Naive thymus-derived CD4-positive, alpha-beta T cell (primary cell): ENCODE measurements at regions not wholly inside any gene's neighbourhood (a gene's known extent, or its start where the extent isn't known, plus 50 kb on each side); places are given as distances from the start of the nearest gene placed in this dataset.

Source experiments
- ATAC-seq: fragments of 150-1000 bp; cut with Tn5 transposase; 2 replicates; pipeline ENCODE4 v1.10.0; 2021; ENCODE audit warnings: mild to moderate bottlenecking, moderate library complexity
- CTCF ChIA-PET: fragments of 350-600 bp; sonication (Branson Sonifier 250); formaldehyde crosslinking; loops from one replicate; lab custom pipeline; 2021; ENCODE audit warnings: antibody characterized with exemption; lab: Charles Lee
- POLR2A ChIA-PET: fragments of 350-600 bp; sonication (Branson Sonifier 250); formaldehyde crosslinking; loops from one replicate; lab custom pipeline; 2021; ENCODE audit warnings: antibody characterized with exemption, inconsistent platforms; lab: Charles Lee
- DNase-seq, 9 donors: peaks; one replicate each; pipeline versions ENCODE4 v3.0.0 to v3.0.0-alpha.2; 2020 to 2022; ENCODE audit warnings: mixed read lengths in 1 of 9
- H3K27ac ChIP-seq: one replicate; pipeline ENCODE4 v1.7.0; 2013; ENCODE audit warnings: mild to moderate bottlenecking, low read depth, low read length, moderate library complexity
- H3K27me3 ChIP-seq, 2 donors: one replicate each; pipeline ENCODE4 v1.7.0; 2013; ENCODE audit warnings: low read length in 2 of 2, mild to moderate bottlenecking in 2 of 2, moderate library complexity in 2 of 2; ENCODE audit not compliant: control insufficient read depth in 2 of 2, insufficient read depth in 2 of 2
- H3K36me3 ChIP-seq, 3 experiments: 1 replicate in 2 of 3; 2 replicates in 1 of 3; pipeline ENCODE4 v1.7.0; 2013; ENCODE audit warnings: low read length in 3 of 3, mild to moderate bottlenecking in 3 of 3, moderate library complexity in 1 of 3; ENCODE audit not compliant: insufficient read depth in 3 of 3, control insufficient read depth in 2 of 3
- H3K4me1 ChIP-seq, 2 donors: one replicate each; pipeline ENCODE4 v1.7.0; 2013; ENCODE audit warnings: low read length in 2 of 2, mild to moderate bottlenecking in 2 of 2, moderate library complexity in 1 of 2; ENCODE audit not compliant: control insufficient read depth in 2 of 2, insufficient read depth in 2 of 2
- H3K4me3 ChIP-seq: 2 replicates; pipeline ENCODE4 v1.7.0; 2013; ENCODE audit warnings: mild to moderate bottlenecking, low read length
- H3K9me3 ChIP-seq, 3 experiments: 1 replicate in 2 of 3; 2 replicates in 1 of 3; pipeline ENCODE4 v1.7.0; 2013; ENCODE audit warnings: low read length in 3 of 3; ENCODE audit not compliant: control insufficient read depth in 2 of 3
- H3K27ac Mint-ChIP-seq, 9 donors: one replicate each; pipeline ENCODE4 v1.8.0; 2020 to 2022; ENCODE audit warnings: mixed read lengths in 9 of 9, mild to moderate bottlenecking in 8 of 9, moderate library complexity in 5 of 9, inconsistent platforms in 2 of 9
- H3K27me3 Mint-ChIP-seq, 5 donors: one replicate each; pipeline ENCODE4 v1.8.0; 2021 to 2022; ENCODE audit warnings: mixed read lengths in 5 of 5, mild to moderate bottlenecking in 1 of 5
- H3K36me3 Mint-ChIP-seq, 5 donors: one replicate each; pipeline ENCODE4 v1.8.0; 2020 to 2022; ENCODE audit warnings: mixed read lengths in 5 of 5, mild to moderate bottlenecking in 3 of 5, inconsistent platforms in 1 of 5
- H3K4me1 Mint-ChIP-seq, 7 donors: one replicate each; pipeline ENCODE4 v1.8.0; 2020 to 2022; ENCODE audit warnings: mixed read lengths in 7 of 7, mild to moderate bottlenecking in 3 of 7, inconsistent platforms in 1 of 7
- H3K4me3 Mint-ChIP-seq, 10 donors: one replicate each; pipeline ENCODE4 v1.8.0; 2020 to 2022; ENCODE audit warnings: mild to moderate bottlenecking in 10 of 10, mixed read lengths in 10 of 10, moderate library complexity in 6 of 10, inconsistent platforms in 2 of 10
- H3K9me3 Mint-ChIP-seq, 11 donors: one replicate each; pipeline ENCODE4 v1.8.0; 2020 to 2022; ENCODE audit warnings: mixed read lengths in 11 of 11, mild to moderate bottlenecking in 4 of 11, inconsistent platforms in 1 of 11, moderate library complexity in 1 of 11
- intact Hi-C, 2 donors: fragments of 100-400 bp; cut with micrococcal nuclease; formaldehyde crosslinking; loops; one replicate each; pipeline ENCODE4 v1.15.1; 2023

DNA sequence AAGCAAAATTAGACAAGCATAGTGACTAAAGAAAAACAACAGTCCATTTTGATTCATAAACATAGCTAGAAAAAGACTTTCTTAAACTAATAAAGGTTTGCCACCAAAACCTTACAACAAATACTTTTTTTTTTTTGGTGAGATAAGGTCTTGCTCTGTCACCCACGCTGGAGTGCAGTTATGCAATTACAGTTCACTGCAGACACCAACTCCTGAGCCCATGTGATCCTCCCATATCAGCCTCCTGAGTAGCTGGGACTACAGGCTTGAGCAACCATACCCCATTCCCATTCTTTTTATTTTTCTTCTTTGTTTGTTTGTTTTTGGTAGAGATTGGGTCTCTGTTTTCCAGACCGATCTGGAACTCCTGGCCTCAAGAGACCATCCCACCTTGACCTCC lies 247.2 kb upstream of the ADGRL3 start:
- H3K4me3 ChIP-seq: no peak overlapping the region
- no peaks in the 10 kb centered on the region for H3K4me1 ChIP-seq
- H3K4me3 Mint-ChIP-seq: no peak overlapping the region
- DNase-seq (no peak), ATAC-seq (no peak)
- H3K9me3 ChIP-seq: no peaks in the 10 kb centered on the region
- H3K27ac Mint-ChIP-seq: no peak overlapping the region
- intact Hi-C loops: no loop called here
- H3K27ac ChIP-seq: no peak overlapping the region
- H3K36me3 ChIP-seq: no peaks in the 10 kb centered on the region
- POLR2A ChIA-PET: no interaction called here
- H3K4me1 Mint-ChIP-seq: no peaks in the 10 kb centered on the region
- H3K27me3 ChIP-seq: no peaks in the 10 kb centered on the region
- CTCF ChIA-PET: no interaction called here
- peaks cover 0 to 3% (median 0%) of the 10 kb centered on the region in 5 donors for H3K36me3 Mint-ChIP-seq
- no peaks in the 10 kb centered on the region for H3K27me3 Mint-ChIP-seq
- peaks cover 0 to 19% (median 6%) of the 10 kb centered on the region in 11 donors for H3K9me3 Mint-ChIP-seq

GRCh38 chr4:60953826-60954225 lies 246.3 kb upstream of the ADGRL3 start:
- Mint-ChIP-seq H3K9me3 (peaks cover 0 to 19% (median 6%) of the 10 kb centered on the region in 11 donors), H3K36me3 (peaks cover 0 to 3% (median 0%) of the 10 kb centered on the region in 5 donors), H3K4me1 (no peaks in the 10 kb centered on the region), H3K4me3 (no peak overlapping the region), H3K27me3 (no peaks in the 10 kb centered on the region), H3K27ac (no peak overlapping the region)
- CTCF ChIA-PET: no interaction called here
- H3K4me3 ChIP-seq: no peak overlapping the region
- ATAC-seq (no peak), DNase-seq (no peak)
- no peaks in the 10 kb centered on the region for H3K27me3 ChIP-seq
- POLR2A ChIA-PET: no interaction called here
- no peaks in the 10 kb centered on the region for H3K36me3 ChIP-seq
- intact Hi-C loops: no loop called here
- no peak overlapping the region for H3K27ac ChIP-seq
- no peaks in the 10 kb centered on the region for H3K9me3 ChIP-seq
- no peaks in the 10 kb centered on the region for H3K4me1 ChIP-seq

- Mint-ChIP-seq H3K4me3 (no peak overlapping the region), H3K27ac (no peak overlapping the region), H3K9me3 (peaks cover 0 to 14% (median 6%) of the 10 kb centered on the region in 11 donors), H3K27me3 (no peaks in the 10 kb centered on the region), H3K4me1 (no peaks in the 10 kb centered on the region), H3K36me3 (no peaks in the 10 kb centered on the region)
- H3K27me3 ChIP-seq: no peaks in the 10 kb centered on the region
- H3K4me1 ChIP-seq: no peaks in the 10 kb centered on the region
- ATAC-seq (no peak), DNase-seq (no peak)
- POLR2A ChIA-PET: no interaction called here
- intact Hi-C loops: no loop called here
- CTCF ChIA-PET: no interaction called here
- no peaks in the 10 kb centered on the region for H3K9me3 ChIP-seq
- no peak overlapping the region for H3K4me3 ChIP-seq
- no peaks in the 10 kb centered on the region for H3K36me3 ChIP-seq
- H3K27ac ChIP-seq: no peak overlapping the region
Observed at GRCh38 chr4:60962286-60962685, 237.8 kb upstream of the ADGRL3 start.

GRCh38 chr4:60981534-60981933 lies 218.6 kb upstream of the ADGRL3 start:
- H3K27me3 ChIP-seq: no peaks in the 10 kb centered on the region
- no peak overlapping the region for H3K4me3 Mint-ChIP-seq
- no peak overlapping the region for H3K27ac ChIP-seq
- H3K9me3 ChIP-seq: peaks cover 0 to 6% (median 0%) of the 10 kb centered on the region in 3 experiments
- intact Hi-C loops: no loop called here
- H3K4me3 ChIP-seq: no peak overlapping the region
- H3K9me3 Mint-ChIP-seq: peaks cover 0 to 23% (median 7%) of the 10 kb centered on the region in 11 donors
- ChIA-PET CTCF (no interaction called here), POLR2A (no interaction called here)
- no peaks in the 10 kb centered on the region for H3K27me3 Mint-ChIP-seq
- ATAC-seq (no peak), DNase-seq (no peak)
- H3K36me3 ChIP-seq: no peaks in the 10 kb centered on the region
- H3K4me1 Mint-ChIP-seq: no peaks in the 10 kb centered on the region
- peaks cover 0 to 3% (median 0%) of the 10 kb centered on the region in 5 donors for H3K36me3 Mint-ChIP-seq
- no peak overlapping the region for H3K27ac Mint-ChIP-seq
- no peaks in the 10 kb centered on the region for H3K4me1 ChIP-seq

- ChIA-PET CTCF (no interaction called here), POLR2A (no interaction called here)
- no peaks in the 10 kb centered on the region for H3K36me3 Mint-ChIP-seq
- H3K27ac Mint-ChIP-seq: no peak overlapping the region
- no peak overlapping the region for H3K4me3 Mint-ChIP-seq
- no peaks in the 10 kb centered on the region for H3K4me1 Mint-ChIP-seq
- intact Hi-C loops: no loop called here
- ATAC-seq (no peak), DNase-seq (no peak)
- Histone ChIP-seq H3K4me1 (no peaks in the 10 kb centered on the region), H3K36me3 (no peaks in the 10 kb centered on the region), H3K27me3 (no peaks in the 10 kb centered on the region), H3K27ac (no peak overlapping the region), H3K4me3 (no peak overlapping the region), H3K9me3 (peaks cover 0 to 6% (median 0%) of the 10 kb centered on the region in 3 experiments)
- H3K27me3 Mint-ChIP-seq: no peaks in the 10 kb centered on the region
- peaks cover 3 to 24% (median 12%) of the 10 kb centered on the region in 11 donors for H3K9me3 Mint-ChIP-seq
Observed at GRCh38 chr4:60989141-60989540, 211.0 kb upstream of the ADGRL3 start.

DNA sequence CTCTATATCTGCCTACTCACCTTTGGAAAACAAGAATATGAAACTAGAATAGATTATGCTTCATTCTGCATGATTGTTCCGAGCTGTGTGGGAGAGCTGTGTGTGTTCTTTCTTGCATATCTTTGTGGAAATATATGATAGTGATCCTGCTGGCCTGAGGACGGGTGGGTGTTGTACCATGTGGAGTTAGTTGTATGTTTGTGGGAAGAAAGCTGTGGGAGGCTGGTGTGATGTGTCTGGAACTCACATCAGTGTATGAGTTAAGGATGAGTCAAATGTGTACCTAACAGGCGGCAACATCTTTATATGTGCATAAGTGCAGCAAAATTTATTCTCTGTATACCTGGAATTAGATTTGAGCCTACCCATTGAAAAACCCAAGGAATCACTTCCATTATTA lies 208.1 kb upstream of the ADGRL3 start:
- ChIA-PET CTCF (no interaction called here), POLR2A (no interaction called here)
- Mint-ChIP-seq H3K4me1 (no peaks in the 10 kb centered on the region), H3K27me3 (no peaks in the 10 kb centered on the region), H3K27ac (no peak overlapping the region), H3K9me3 (peaks cover 2 to 17% (median 6%) of the 10 kb centered on the region in 11 donors), H3K4me3 (no peak overlapping the region), H3K36me3 (no peaks in the 10 kb centered on the region)
- no peaks in the 10 kb centered on the region for H3K36me3 ChIP-seq
- no peak for DNase-seq
- no peak overlapping the region for H3K27ac ChIP-seq
- no peaks in the 10 kb centered on the region for H3K27me3 ChIP-seq
- ATAC-seq: no peak
- intact Hi-C loops: no loop called here
- H3K4me3 ChIP-seq: no peak overlapping the region
- H3K4me1 ChIP-seq: no peaks in the 10 kb centered on the region
- H3K9me3 ChIP-seq: no peaks in the 10 kb centered on the region

DNA sequence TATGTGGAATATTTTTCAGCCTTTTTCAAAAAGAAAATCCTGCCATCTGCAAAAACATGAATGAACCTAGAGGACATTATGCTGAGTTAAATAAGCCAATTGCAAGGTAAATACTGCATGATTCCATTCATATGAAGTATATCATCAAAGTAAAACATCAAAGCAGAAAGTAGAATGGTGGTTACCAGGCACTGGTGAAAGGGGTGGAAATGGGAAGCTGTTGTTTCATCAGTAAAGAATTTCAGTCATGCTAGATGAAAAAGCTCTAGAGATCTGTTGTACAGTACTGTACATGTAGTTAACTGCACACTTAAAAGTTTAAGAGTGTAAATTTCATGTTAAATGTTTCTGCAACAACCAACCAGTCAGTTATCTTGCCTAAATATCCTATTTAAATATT lies 196.8 kb upstream of the ADGRL3 start:
- H3K36me3 ChIP-seq: no peaks in the 10 kb centered on the region
- Mint-ChIP-seq H3K27ac (no peak overlapping the region), H3K4me1 (no peaks in the 10 kb centered on the region), H3K36me3 (no peaks in the 10 kb centered on the region), H3K9me3 (peaks cover 0 to 31% (median 13%) of the 10 kb centered on the region in 11 donors), H3K4me3 (no peak overlapping the region), H3K27me3 (no peaks in the 10 kb centered on the region)
- no peak for ATAC-seq
- H3K27ac ChIP-seq: no peak overlapping the region
- H3K27me3 ChIP-seq: no peaks in the 10 kb centered on the region
- no peak overlapping the region for H3K4me3 ChIP-seq
- no peaks in the 10 kb centered on the region for H3K9me3 ChIP-seq
- intact Hi-C loops: no loop called here
- H3K4me1 ChIP-seq: no peaks in the 10 kb centered on the region
- ChIA-PET CTCF (no interaction called here), POLR2A (no interaction called here)
- no peak for DNase-seq
